Naive thymus-derived CD4-positive, alpha-beta T cell (primary cell): ENCODE measurements at regions not wholly inside any gene's neighbourhood (a gene's known extent, or its start where the extent isn't known, plus 50 kb on each side); places are given as distances from the start of the nearest gene placed in this dataset.

Source experiments
- ATAC-seq: fragments of 150-1000 bp; cut with Tn5 transposase; 2 replicates; pipeline ENCODE4 v1.10.0; 2021; ENCODE audit warnings: mild to moderate bottlenecking, moderate library complexity
- CTCF ChIA-PET: fragments of 350-600 bp; sonication (Branson Sonifier 250); formaldehyde crosslinking; loops from one replicate; lab custom pipeline; 2021; ENCODE audit warnings: antibody characterized with exemption; lab: Charles Lee
- POLR2A ChIA-PET: fragments of 350-600 bp; sonication (Branson Sonifier 250); formaldehyde crosslinking; loops from one replicate; lab custom pipeline; 2021; ENCODE audit warnings: antibody characterized with exemption, inconsistent platforms; lab: Charles Lee
- DNase-seq, 9 donors: peaks; one replicate each; pipeline versions ENCODE4 v3.0.0 to v3.0.0-alpha.2; 2020 to 2022; ENCODE audit warnings: mixed read lengths in 1 of 9
- H3K27ac ChIP-seq: one replicate; pipeline ENCODE4 v1.7.0; 2013; ENCODE audit warnings: mild to moderate bottlenecking, low read depth, low read length, moderate library complexity
- H3K27me3 ChIP-seq, 2 donors: one replicate each; pipeline ENCODE4 v1.7.0; 2013; ENCODE audit warnings: low read length in 2 of 2, mild to moderate bottlenecking in 2 of 2, moderate library complexity in 2 of 2; ENCODE audit not compliant: control insufficient read depth in 2 of 2, insufficient read depth in 2 of 2
- H3K36me3 ChIP-seq, 3 experiments: 1 replicate in 2 of 3; 2 replicates in 1 of 3; pipeline ENCODE4 v1.7.0; 2013; ENCODE audit warnings: low read length in 3 of 3, mild to moderate bottlenecking in 3 of 3, moderate library complexity in 1 of 3; ENCODE audit not compliant: insufficient read depth in 3 of 3, control insufficient read depth in 2 of 3
- H3K4me1 ChIP-seq, 2 donors: one replicate each; pipeline ENCODE4 v1.7.0; 2013; ENCODE audit warnings: low read length in 2 of 2, mild to moderate bottlenecking in 2 of 2, moderate library complexity in 1 of 2; ENCODE audit not compliant: control insufficient read depth in 2 of 2, insufficient read depth in 2 of 2
- H3K4me3 ChIP-seq: 2 replicates; pipeline ENCODE4 v1.7.0; 2013; ENCODE audit warnings: mild to moderate bottlenecking, low read length
- H3K9me3 ChIP-seq, 3 experiments: 1 replicate in 2 of 3; 2 replicates in 1 of 3; pipeline ENCODE4 v1.7.0; 2013; ENCODE audit warnings: low read length in 3 of 3; ENCODE audit not compliant: control insufficient read depth in 2 of 3
- H3K27ac Mint-ChIP-seq, 9 donors: one replicate each; pipeline ENCODE4 v1.8.0; 2020 to 2022; ENCODE audit warnings: mixed read lengths in 9 of 9, mild to moderate bottlenecking in 8 of 9, moderate library complexity in 5 of 9, inconsistent platforms in 2 of 9
- H3K27me3 Mint-ChIP-seq, 5 donors: one replicate each; pipeline ENCODE4 v1.8.0; 2021 to 2022; ENCODE audit warnings: mixed read lengths in 5 of 5, mild to moderate bottlenecking in 1 of 5
- H3K36me3 Mint-ChIP-seq, 5 donors: one replicate each; pipeline ENCODE4 v1.8.0; 2020 to 2022; ENCODE audit warnings: mixed read lengths in 5 of 5, mild to moderate bottlenecking in 3 of 5, inconsistent platforms in 1 of 5
- H3K4me1 Mint-ChIP-seq, 7 donors: one replicate each; pipeline ENCODE4 v1.8.0; 2020 to 2022; ENCODE audit warnings: mixed read lengths in 7 of 7, mild to moderate bottlenecking in 3 of 7, inconsistent platforms in 1 of 7
- H3K4me3 Mint-ChIP-seq, 10 donors: one replicate each; pipeline ENCODE4 v1.8.0; 2020 to 2022; ENCODE audit warnings: mild to moderate bottlenecking in 10 of 10, mixed read lengths in 10 of 10, moderate library complexity in 6 of 10, inconsistent platforms in 2 of 10
- H3K9me3 Mint-ChIP-seq, 11 donors: one replicate each; pipeline ENCODE4 v1.8.0; 2020 to 2022; ENCODE audit warnings: mixed read lengths in 11 of 11, mild to moderate bottlenecking in 4 of 11, inconsistent platforms in 1 of 11, moderate library complexity in 1 of 11
- intact Hi-C, 2 donors: fragments of 100-400 bp; cut with micrococcal nuclease; formaldehyde crosslinking; loops; one replicate each; pipeline ENCODE4 v1.15.1; 2023

- Mint-ChIP-seq H3K36me3 (no peaks in the 10 kb centered on the region), H3K9me3 (peaks cover 0 to 12% (median 1%) of the 10 kb centered on the region in 11 donors), H3K27ac (no peak overlapping the region), H3K4me1 (no peaks in the 10 kb centered on the region), H3K4me3 (no peak overlapping the region), H3K27me3 (peaks cover 6 to 41% (median 26%) of the 10 kb centered on the region in 5 donors)
- H3K9me3 ChIP-seq: peaks cover 0 to 5% (median 0%) of the 10 kb centered on the region in 3 experiments
- intact Hi-C loops: no loop called here
- H3K27ac ChIP-seq: no peak overlapping the region
- POLR2A ChIA-PET: no interaction called here
- ATAC-seq (no peak), DNase-seq (no peak)
- no peaks in the 10 kb centered on the region for H3K27me3 ChIP-seq
- no peak overlapping the region for H3K4me3 ChIP-seq
- CTCF ChIA-PET: no interaction called here
- no peaks in the 10 kb centered on the region for H3K36me3 ChIP-seq
- no peaks in the 10 kb centered on the region for H3K4me1 ChIP-seq
Observed at GRCh38 chr20:56808732-56809131, 179.6 kb downstream of the TFAP2C start.

- H3K4me3 Mint-ChIP-seq: no peak overlapping the region
- no peaks in the 10 kb centered on the region for H3K36me3 ChIP-seq
- no peak overlapping the region for H3K4me3 ChIP-seq
- intact Hi-C loops: no loop called here
- no peaks in the 10 kb centered on the region for H3K4me1 ChIP-seq
- H3K36me3 Mint-ChIP-seq: no peaks in the 10 kb centered on the region
- no peak for ATAC-seq
- H3K27ac ChIP-seq: no peak overlapping the region
- H3K27ac Mint-ChIP-seq: peak overlapping the region in 1 of 9 donors; percentile 17
- ChIA-PET POLR2A (no interaction called here), CTCF (no interaction called here)
- H3K4me1 Mint-ChIP-seq: no peaks in the 10 kb centered on the region
- DNase-seq: no peak
- peaks cover 0 to 5% (median 0%) of the 10 kb centered on the region in 3 experiments for H3K9me3 ChIP-seq
- no peaks in the 10 kb centered on the region for H3K27me3 ChIP-seq
- H3K27me3 Mint-ChIP-seq: peaks cover 6 to 46% (median 26%) of the 10 kb centered on the region in 5 donors
- H3K9me3 Mint-ChIP-seq: peaks cover 0 to 12% (median 1%) of the 10 kb centered on the region in 11 donors
Observed at GRCh38 chr20:56809668-56810067, 180.6 kb downstream of the TFAP2C start.

GRCh38 chr20:56810141-56810540 is 181.0 kb downstream of the TFAP2C start:
- no peaks in the 10 kb centered on the region for H3K36me3 ChIP-seq
- intact Hi-C loops: no loop called here
- no peaks in the 10 kb centered on the region for H3K27me3 ChIP-seq
- H3K27ac ChIP-seq: no peak overlapping the region
- Mint-ChIP-seq H3K27me3 (peaks cover 6 to 49% (median 26%) of the 10 kb centered on the region in 5 donors), H3K4me3 (no peak overlapping the region), H3K9me3 (peaks cover 0 to 14% (median 2%) of the 10 kb centered on the region in 11 donors), H3K27ac (no peak overlapping the region), H3K36me3 (no peaks in the 10 kb centered on the region), H3K4me1 (no peaks in the 10 kb centered on the region)
- ChIA-PET CTCF (no interaction called here), POLR2A (no interaction called here)
- no peak overlapping the region for H3K4me3 ChIP-seq
- no peaks in the 10 kb centered on the region for H3K4me1 ChIP-seq
- DNase-seq (no peak), ATAC-seq (no peak)
- peaks cover 0 to 5% (median 0%) of the 10 kb centered on the region in 3 experiments for H3K9me3 ChIP-seq

- no peak for ATAC-seq
- no peak overlapping the region for H3K27ac Mint-ChIP-seq
- peaks cover 0 to 27% (median 6%) of the 10 kb centered on the region in 11 donors for H3K9me3 Mint-ChIP-seq
- Histone ChIP-seq H3K4me1 (no peaks in the 10 kb centered on the region), H3K4me3 (no peak overlapping the region), H3K27me3 (no peaks in the 10 kb centered on the region), H3K36me3 (no peaks in the 10 kb centered on the region), H3K9me3 (no peaks in the 10 kb centered on the region), H3K27ac (no peak overlapping the region)
- H3K4me1 Mint-ChIP-seq: no peaks in the 10 kb centered on the region
- no peak for DNase-seq
- CTCF ChIA-PET: no interaction called here
- POLR2A ChIA-PET: no interaction called here
- H3K4me3 Mint-ChIP-seq: no peak overlapping the region
- peaks cover 0 to 32% (median 22%) of the 10 kb centered on the region in 5 donors for H3K27me3 Mint-ChIP-seq
- H3K36me3 Mint-ChIP-seq: peaks cover 0 to 9% (median 0%) of the 10 kb centered on the region in 5 donors
- intact Hi-C loops: no loop called here
Observed at GRCh38 chr20:56815796-56816195, 186.7 kb downstream of the TFAP2C start.

GRCh38 chr20:56816349-56816748 is 187.2 kb downstream of the TFAP2C start:
- Mint-ChIP-seq H3K4me3 (no peak overlapping the region), H3K27me3 (peaks cover 0 to 35% (median 24%) of the 10 kb centered on the region in 5 donors), H3K4me1 (no peaks in the 10 kb centered on the region), H3K27ac (no peak overlapping the region), H3K9me3 (peaks cover 0 to 25% (median 6%) of the 10 kb centered on the region in 11 donors), H3K36me3 (peaks cover 0 to 9% (median 0%) of the 10 kb centered on the region in 5 donors)
- no peak for DNase-seq
- H3K27ac ChIP-seq: no peak overlapping the region
- no peaks in the 10 kb centered on the region for H3K27me3 ChIP-seq
- ATAC-seq: no peak
- intact Hi-C loops: no loop called here
- no peaks in the 10 kb centered on the region for H3K36me3 ChIP-seq
- H3K4me3 ChIP-seq: no peak overlapping the region
- H3K9me3 ChIP-seq: no peaks in the 10 kb centered on the region
- no peaks in the 10 kb centered on the region for H3K4me1 ChIP-seq
- ChIA-PET CTCF (no interaction called here), POLR2A (no interaction called here)

- Histone ChIP-seq H3K4me3 (no peak overlapping the region), H3K27ac (no peak overlapping the region), H3K27me3 (no peaks in the 10 kb centered on the region), H3K9me3 (no peaks in the 10 kb centered on the region), H3K4me1 (no peaks in the 10 kb centered on the region), H3K36me3 (no peaks in the 10 kb centered on the region)
- ATAC-seq (no peak), DNase-seq (no peak)
- peaks cover 0 to 45% (median 35%) of the 10 kb centered on the region in 5 donors for H3K27me3 Mint-ChIP-seq
- intact Hi-C loops: no loop called here
- peaks cover 0 to 25% (median 6%) of the 10 kb centered on the region in 11 donors for H3K9me3 Mint-ChIP-seq
- POLR2A ChIA-PET: no interaction called here
- CTCF ChIA-PET: no interaction called here
- H3K4me3 Mint-ChIP-seq: no peak overlapping the region
- no peaks in the 10 kb centered on the region for H3K4me1 Mint-ChIP-seq
- H3K36me3 Mint-ChIP-seq: peaks cover 0 to 9% (median 2%) of the 10 kb centered on the region in 5 donors
- no peak overlapping the region for H3K27ac Mint-ChIP-seq
Observed at GRCh38 chr20:56817780-56818675, 188.9 kb downstream of the TFAP2C start.
